PC-9 (cell line): ENCODE measurements at regions not wholly inside any gene's neighbourhood (a gene's known extent, or its start where the extent isn't known, plus 50 kb on each side); places are given as distances from the start of the nearest gene placed in this dataset.

Source experiments
- CTCF ChIP-seq: fragments of 200-600 bp; sonication (generic); conservative IDR thresholded peaks from 2 replicates; pipeline ENCODE4 v1.6.1; 2017; ENCODE audit warnings: mixed run types, antibody characterized with exemption, mild to moderate bottlenecking, moderate library complexity
- EZH2 ChIP-seq: fragments of 200-600 bp; sonication (generic); IDR thresholded peaks from 2 replicates; pipeline ENCODE4 v1.8.0; 2017; ENCODE audit warnings: antibody characterized with exemption, low read depth

- TF ChIP-seq CTCF (no peak), EZH2 (no peak)
These were observed 482.7 kb downstream of the FBXO15 start for GRCh38 chr18:73664896-73665295.
